ENCODE measurements at regions not wholly inside any gene's neighbourhood (a gene's known extent, or its start where the extent isn't known, plus 50 kb on each side); places are given as distances from the start of the nearest gene placed in this dataset.
"Not testable (repeated sequence)": the region's sequence is repeated elsewhere in the genome, so short reads cannot be mapped to it uniquely, and the experiment has no call there.

DNA sequence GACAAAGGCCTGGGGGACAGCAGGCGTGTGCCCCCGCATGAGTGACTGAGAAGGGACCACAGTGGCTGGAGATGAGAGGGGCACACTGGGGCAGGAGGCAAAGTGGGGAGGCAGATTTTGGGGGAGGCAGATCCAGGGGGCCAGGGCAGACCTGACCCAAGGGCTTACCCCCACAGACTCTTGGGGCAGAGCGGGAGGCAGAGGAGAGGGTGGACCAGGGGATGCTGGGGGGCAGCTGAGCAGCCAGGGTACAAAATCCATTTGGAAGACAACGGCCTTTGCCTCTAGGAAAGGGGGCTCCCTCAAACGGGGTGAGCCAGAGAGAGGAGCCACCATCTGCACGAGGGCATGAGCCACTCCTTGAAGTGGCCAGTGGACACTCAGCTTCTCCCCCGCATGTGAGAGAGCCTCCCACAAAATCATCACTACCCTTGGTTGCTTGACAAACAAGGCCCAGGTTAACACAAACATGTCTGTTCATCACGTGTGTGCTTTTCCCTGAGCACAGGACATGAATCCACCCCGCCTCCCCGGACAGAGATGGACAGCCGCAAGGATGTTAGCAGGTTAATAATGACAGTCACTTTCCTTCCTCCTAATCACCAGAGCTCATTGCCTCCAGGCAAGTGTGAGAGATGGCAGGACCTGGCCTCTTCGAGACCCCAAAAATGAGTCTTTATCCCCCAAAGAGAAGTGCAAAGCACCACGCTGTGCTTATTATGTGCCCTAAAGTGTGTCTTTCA lies 72.0 kb upstream of the RAB6C start:
- no peak for DNase-seq (ENCODE audit: low read depth in 2 of 2)

GRCh38 chr2:129908721-129909373 lies 70.6 kb upstream of the RAB6C start:
- DNase-seq (ENCODE audit: low read depth in 2 of 2): no peak

DNA sequence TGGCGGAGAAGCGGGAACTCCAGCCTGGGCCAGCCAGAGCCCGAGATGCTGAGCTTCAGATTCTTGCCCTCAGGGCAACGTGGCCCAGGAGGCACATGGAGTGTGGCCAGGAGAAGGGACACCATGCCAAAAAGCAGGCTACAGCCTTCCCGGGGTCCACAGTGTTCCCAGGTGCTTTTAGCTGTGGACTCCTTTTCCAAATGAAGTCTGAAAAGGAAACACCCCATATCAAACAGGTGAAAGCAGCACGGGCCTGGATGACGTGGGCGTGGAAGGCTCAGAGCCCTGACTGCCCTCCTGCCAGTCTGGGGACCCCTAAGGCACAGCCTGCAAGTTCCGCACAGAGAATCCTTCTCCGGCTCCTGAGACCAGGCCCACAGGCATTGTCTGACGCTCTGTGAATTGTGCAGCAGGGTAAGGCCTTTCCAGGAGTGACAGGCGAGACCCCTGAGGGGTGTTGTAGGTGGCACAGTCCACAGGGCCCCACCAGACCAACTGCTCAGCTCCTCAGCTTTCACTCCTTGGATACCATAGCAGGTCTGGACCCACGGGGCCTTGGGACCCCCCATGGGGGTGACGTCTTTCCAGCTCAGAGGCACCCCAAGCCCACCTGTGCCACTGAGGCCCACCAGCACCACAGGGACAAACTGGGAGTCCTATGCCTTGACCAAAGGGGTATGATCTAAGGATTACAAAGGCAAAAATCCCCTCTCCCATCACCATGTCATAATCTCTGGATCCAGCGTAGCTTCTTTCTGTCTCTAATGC lies 69.6 kb upstream of the RAB6C start:
- DNase-seq (ENCODE audit: low read depth in 2 of 2): no peak

DNA sequence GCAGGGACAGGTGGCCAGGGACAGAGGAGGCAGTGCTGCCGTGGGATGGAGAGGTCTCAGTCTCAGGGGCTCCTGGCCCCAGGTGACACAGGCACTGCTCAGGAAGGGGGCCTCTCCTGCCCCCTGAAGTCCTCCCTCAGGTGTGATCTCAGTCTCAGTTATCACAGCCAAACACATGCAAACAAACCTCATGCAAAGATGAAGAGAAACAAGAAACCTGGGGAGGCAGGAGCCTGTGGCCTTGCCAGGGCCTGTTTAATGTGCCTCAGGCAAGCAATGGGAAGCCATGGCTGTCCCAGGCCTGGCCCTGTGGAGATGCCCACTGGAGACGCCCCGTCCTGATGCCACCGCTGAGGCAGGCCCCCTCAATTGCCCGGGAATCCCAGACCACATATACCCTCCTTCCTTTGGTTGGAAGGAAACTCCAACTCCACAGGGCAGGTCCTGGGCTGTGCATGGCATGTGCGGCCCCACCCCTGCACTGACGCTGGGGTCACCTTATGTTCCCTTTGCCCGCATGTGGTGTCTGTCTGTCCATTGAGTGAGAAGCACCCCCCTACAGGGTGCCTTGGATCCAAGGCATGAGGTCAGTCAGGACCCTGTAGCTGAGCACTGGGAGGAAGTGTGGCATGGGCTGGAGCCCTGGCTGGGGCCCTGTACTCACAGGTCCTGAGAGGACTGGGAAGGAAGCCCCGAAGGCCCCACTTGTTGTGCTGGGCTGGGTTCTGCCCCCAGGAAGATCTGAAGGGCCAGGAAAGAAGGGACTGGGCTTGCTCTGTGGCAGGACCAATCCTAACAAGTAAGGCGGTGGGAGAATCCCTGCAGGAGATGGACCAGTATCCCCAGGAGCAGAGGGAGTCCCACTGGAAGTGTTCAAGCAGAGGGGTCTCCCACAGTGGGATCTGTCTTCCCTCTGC lies 68.8 kb upstream of the RAB6C start:
- DNase-seq (ENCODE audit: low read depth in 2 of 2): no peak

GRCh38 chr2:129911363-129912065 lies 68.0 kb upstream of the RAB6C start:
- no peak for DNase-seq (ENCODE audit: low read depth in 2 of 2)

DNA sequence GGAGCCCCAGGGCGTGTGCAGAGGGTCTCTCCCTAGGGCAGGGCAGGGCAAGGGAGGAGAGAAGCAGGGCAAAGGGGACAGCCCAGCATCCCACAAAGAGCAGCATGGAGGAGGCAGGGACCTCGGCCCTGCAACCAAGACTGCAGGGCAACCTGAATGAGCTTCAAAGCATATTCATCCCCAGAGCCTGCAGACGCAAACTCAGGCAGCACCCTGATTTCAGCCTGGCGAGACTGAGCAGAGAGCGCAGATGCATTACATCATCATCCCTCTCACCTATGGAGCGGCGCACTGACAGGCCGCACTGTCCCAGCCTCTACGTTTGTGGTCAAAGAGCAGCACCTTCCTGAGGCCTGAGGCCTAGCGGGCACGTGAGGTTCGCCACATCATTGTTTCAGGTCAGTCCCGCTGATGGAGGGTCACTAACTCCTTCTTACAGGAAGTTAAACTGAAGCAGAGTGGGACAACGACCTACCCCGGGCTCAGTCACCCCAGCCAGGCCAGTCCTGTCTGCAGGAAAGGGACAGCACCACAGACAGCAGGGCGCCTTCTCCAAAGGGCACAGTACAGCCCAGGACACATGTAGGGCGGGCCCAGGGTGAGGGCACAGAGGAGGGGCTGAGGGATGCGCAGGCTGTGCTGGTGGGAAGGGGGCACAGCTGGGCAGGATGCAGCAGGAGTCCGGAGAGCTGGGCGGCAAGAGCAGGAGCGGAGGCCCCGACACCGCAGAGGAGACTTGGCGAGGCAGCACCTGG lies 67.2 kb upstream of the RAB6C start:
- no peak for DNase-seq (ENCODE audit: low read depth in 2 of 2)

- no peak for DNase-seq (ENCODE audit: low read depth in 2 of 2)
These were observed 66.4 kb upstream of the RAB6C start for GRCh38 chr2:129912871-129913694.

DNA sequence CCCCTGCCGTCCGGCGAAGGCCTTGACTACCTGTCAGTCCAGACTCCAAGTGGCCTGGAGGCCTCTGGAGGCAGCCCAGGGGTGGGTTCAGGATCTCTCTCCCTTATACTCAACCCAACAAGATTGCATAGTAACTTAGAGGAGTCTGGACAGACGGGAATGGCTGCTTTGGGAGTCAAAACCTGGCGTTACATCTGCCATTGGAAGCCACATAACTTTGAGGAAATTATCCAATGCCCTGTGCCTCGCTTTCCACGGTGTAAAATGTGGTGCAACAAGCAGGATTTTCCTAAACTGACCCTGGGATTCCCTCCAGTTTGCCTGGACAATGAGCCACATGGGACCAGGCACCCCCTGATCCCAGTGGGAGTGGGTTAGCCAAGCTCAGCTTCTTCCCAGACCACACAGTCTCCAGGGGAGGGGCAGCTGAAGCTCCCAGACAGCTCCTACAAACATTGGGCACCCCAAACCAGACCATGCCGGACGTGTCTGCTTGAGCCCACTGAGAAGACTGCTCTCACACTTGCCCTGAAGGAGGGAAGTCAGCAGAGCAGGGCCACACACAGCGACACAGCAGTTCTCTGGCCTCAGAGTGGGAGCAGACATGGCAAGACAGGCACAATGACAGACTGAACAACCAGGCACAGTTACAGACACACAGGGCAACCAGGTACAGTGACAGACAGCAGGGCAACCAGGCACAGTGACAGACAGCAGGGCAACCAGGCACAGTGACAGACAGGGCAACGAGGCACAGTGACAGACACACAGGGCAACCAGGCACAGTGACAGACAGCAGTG lies 65.6 kb upstream of the RAB6C start:
- DNase-seq (ENCODE audit: low read depth in 2 of 2): no peak

- no peak for DNase-seq (ENCODE audit: low read depth in 2 of 2)
These were observed 64.7 kb upstream of the RAB6C start for GRCh38 chr2:129914538-129915302.

DNA sequence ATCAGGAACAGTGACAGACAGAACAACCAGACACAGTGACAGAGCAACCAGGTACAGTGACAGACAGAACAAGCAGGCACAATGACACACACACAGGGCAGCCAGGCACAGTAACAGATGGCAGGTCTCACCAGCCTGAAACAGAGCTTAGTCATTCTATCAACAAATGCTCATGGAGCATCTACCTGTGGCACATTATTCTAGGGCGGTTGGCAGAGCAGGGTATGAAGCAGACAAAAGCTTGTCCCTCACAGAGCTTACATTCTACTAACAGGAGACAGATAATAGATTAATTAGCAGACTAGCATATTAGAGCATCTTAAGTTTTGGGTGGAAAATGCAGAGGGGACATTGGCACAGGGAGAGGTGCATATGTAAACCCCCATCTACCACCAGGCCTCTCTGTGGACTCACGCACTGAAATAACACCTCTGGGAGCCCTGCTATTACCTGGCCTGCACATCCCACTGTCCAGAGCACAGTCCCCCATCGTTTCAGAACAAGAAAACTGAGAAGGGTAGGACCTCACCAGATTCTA lies 64.1 kb upstream of the RAB6C start:
- no peak for DNase-seq (ENCODE audit: low read depth in 2 of 2)

DNA sequence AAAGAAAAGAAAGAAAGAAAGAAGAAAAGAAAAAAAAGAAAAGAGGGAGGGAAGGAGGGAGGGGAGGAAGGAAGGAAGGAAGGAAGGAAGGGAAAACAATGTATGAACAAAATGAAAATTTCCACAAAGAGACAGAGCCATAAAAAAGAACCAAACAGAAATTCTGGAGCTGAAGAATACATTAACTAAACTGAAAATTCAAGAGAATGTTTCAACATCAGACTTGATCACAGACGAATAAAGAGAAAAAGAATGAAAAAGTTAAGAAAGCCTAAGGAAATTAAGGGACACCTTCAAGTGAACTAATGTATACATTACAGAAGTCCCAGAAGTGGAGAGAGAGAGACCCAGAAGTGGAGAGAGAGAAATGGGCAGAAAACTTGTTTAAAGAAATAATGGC lies 60.9 kb upstream of the RAB6C start:
- DNase-seq (ENCODE audit: low read depth in 2 of 2): no peak

DNA sequence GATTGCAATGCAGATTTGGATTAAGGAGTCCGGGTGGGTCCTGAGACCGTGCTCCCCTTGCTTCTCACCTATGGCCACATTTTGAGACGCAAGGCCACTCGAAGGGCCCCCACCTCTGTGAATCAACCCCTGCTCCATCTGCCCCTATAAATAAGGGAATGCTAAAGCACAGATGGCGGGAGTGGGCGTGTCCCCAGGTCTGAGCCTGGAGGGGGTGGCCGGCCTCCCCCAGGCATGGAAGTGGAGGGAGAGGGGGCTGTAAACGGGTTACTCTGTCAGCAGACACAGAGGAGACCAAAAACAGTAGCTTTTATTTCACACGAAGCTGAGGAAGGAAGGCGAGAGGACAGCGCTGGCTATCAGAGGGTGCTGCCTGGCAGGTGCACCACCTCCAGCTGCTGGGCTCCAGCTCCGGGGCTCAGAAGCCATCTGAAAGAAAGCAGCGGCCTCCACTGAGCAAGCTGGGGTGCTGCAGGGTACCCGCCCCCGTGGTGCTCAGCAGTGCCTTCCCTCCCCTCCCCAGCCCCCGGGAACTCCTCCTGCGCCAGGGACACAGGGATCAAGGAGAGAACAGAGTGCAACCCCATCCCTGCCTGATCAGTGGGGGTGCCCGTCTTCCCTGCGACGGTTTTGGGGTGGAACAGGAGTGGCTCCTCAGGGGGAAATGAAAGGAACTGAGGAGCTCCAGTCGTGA lies 56.7 kb upstream of the RAB6C start:
- no peak for DNase-seq (ENCODE audit: low read depth in 2 of 2)

DNA sequence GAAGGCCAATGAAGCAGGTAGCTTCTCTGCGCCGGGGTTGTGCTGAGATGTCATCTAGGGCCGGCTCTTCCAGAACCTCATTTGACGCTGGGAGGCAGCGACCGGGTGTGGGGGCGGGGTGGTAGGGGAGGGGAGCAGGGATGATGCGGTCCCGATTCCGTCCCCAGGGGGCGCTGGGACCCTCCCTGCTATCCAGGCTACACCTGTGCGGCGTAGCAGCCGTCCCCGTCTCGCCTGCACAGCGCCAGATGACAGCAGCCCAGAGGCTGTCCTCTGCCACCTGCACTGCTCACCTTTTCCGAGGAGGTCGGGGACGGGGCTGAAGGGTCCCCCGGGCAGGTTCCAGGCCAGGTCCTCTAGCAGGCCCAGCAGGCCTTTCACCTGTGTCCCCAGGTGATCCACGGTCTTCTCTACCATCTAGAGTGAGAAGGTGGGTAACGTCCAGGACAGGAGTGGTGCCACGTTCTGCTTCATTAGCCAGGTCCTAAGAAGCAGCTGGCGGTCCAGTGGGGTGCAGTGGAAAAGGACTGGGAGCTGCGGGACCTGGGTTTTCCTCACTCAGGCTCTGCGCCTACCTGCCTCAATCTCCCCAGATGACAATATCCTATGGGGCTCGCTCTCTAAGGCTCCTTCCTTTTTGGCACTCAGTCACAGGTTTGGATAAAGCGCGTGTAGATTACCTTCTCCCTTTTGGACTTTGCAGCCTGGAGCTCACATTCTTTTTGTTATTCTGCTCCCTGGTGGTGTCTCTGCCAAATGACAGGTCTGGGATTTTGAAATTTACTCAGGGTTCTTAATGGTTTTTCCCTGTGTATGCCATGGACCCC lies 56.0 kb upstream of the RAB6C start:
- no peak for DNase-seq (ENCODE audit: low read depth in 2 of 2)

DNA sequence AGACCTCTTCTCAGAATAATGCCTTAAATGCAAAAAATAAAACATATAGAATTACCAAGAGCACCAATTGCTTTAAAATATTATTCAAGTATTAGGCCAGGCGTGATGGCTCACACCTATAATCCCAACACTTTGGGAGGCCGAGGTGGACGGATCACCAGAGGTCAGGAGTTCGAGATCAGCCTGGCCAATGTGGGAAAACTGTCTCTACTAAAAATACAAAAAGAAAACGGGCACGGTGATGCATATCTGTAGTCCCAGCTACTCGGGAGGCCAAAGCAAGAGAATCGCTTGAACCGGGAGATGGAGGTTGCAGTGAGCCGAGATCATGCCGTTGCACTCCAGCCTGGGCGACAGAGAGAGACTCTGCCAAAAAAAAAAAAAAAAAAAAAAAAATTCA lies 55.4 kb upstream of the RAB6C start:
- not testable (repeated sequence) for DNase-seq (ENCODE audit: low read depth in 2 of 2)

- DNase-seq (ENCODE audit: low read depth in 2 of 2): no peak
These were observed 54.1 kb upstream of the RAB6C start for GRCh38 chr2:129925381-129925780.

DNA sequence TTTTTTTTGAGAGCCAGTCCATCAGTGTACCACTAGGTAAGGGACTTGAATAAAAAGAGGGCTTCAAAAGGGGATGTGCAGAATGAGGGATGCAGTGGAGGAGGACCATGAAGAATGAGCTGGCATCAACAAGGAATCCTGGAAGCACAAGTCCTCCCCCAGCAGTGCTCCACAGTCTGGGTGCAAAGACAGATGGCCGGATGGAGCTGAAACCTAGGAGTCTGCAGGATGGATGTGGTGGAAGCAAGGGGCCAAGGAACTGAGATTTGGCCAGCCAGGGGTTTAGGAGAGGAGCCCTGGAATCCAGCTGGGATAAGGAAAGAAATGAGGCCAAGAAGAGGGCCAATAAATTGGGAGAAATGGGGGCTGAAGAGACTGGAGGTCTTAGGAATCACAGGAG lies 51.8 kb upstream of the RAB6C start:
- DNase-seq (ENCODE audit: low read depth in 2 of 2): no peak
